K562 (cell line): ENCODE measurements at regions not wholly inside any gene's neighbourhood (a gene's known extent, or its start where the extent isn't known, plus 50 kb on each side); places are given as distances from the start of the nearest gene placed in this dataset.

Experiments
- ATAC-seq: fragments of 200-7000 bp; cut with Tn5 transposase; 3 replicates; pipeline ENCODE4 v1.9.1; 2020; ENCODE audit warnings: moderate library complexity
- BruUV-seq: library from RNA; stranded (reverse); fragments of 400-500 nt; replicated peaks from 2 replicates; lab custom pipeline; 2021; lab: Mats Ljungman, UMichigan
- CTCF ChIA-PET: fragments of 300-600 bp; formaldehyde crosslinking; extraction: SDS; loops from one replicate; lab custom pipeline; 2021; ENCODE audit warnings: low intra/inter-chr PET ratio; lab: Yijun Ruan, JAX
- POLR2A ChIA-PET: fragments of 300-600, 350-650 bp; sonication (Branson Sonifier 250); formaldehyde crosslinking; extraction: SDS; loops from one replicate; lab custom pipeline; 2021; ENCODE audit warnings: antibody characterized with exemption, inconsistent platforms; lab: Yijun Ruan, JAX
- DNase-seq, 4 experiments: peaks; one replicate each; pipeline versions ENCODE4 v3.0.0 to v3.0.0-alpha.2; 2011 to 2018; ENCODE audit warnings: low spot score in 3 of 4, mixed read lengths in 3 of 4; ENCODE audit errors: extremely low read depth in 1 of 4
- FAIRE-seq: peaks from 2 replicates; lab custom pipeline; 2011; peaks lifted over from hg19 to GRCh38; lab: Jason Lieb, UNC
- H2AFZ ChIP-seq: 2 replicates; pipeline ENCODE4 v1.6.0; 2011; ENCODE audit warnings: low read depth, low read length, control low read depth, inconsistent platforms
- H3K27ac ChIP-seq: fragments of 200-600 bp; 3 replicates; pipeline ENCODE4 v1.8.0; 2011; ENCODE audit warnings: low read depth, mild to moderate bottlenecking, control low read depth, inconsistent platforms, low read length, moderate library complexity, mixed read lengths; ENCODE audit errors: extremely low read depth
- H3K27me3 ChIP-seq, 2 experiments: fragments of 300-600 bp in 1 of 2; 2 replicates in 1 of 2; 3 replicates in 1 of 2; pipeline versions ENCODE4 v1.6.0 to v1.8.0; 2011; ENCODE audit warnings: inconsistent platforms in 2 of 2, low read length in 2 of 2, mild to moderate bottlenecking in 1 of 2, mixed read lengths in 1 of 2, moderate library complexity in 1 of 2; ENCODE audit not compliant: control insufficient read depth in 2 of 2, insufficient read depth in 2 of 2
- H3K36me3 ChIP-seq: fragments of 300-600 bp; 3 replicates; pipeline ENCODE4 v1.8.0; 2011; ENCODE audit warnings: mild to moderate bottlenecking, low read length, inconsistent platforms; ENCODE audit not compliant: control insufficient read depth, insufficient read depth
- H3K4me1 ChIP-seq, 2 experiments: fragments of 200-600 bp in 1 of 2; replicated peaks in 1 of 2; 2 replicates in 1 of 2; 3 replicates in 1 of 2; pipeline versions ENCODE4 v1.5.1 to v1.8.0; 2011; ENCODE audit warnings: inconsistent platforms in 2 of 2, low read length in 2 of 2, mild to moderate bottlenecking in 1 of 2, mixed read lengths in 1 of 2, moderate library complexity in 1 of 2; ENCODE audit not compliant: control insufficient read depth in 2 of 2, insufficient read depth in 2 of 2
- H3K4me2 ChIP-seq: 2 replicates; pipeline ENCODE4 v1.6.1; 2011; ENCODE audit warnings: low read length, control low read depth, inconsistent platforms, mixed read lengths; ENCODE audit not compliant: insufficient read depth
- H3K4me3 ChIP-seq: fragments of 200-600 bp; sonication (generic), shearing (Covaris generic); 2 replicates; pipeline ENCODE4 v1.5.1; 2016; ENCODE audit warnings: control low read depth, inconsistent platforms
- H3K79me2 ChIP-seq: fragments of 200-600 bp; 3 replicates; pipeline ENCODE4 v1.8.0; 2011; ENCODE audit warnings: low read length, inconsistent platforms; ENCODE audit not compliant: control insufficient read depth, insufficient read depth
- H3K9ac ChIP-seq, 2 experiments: 2 replicates each; pipeline versions ENCODE4 v1.6.0 to v1.6.1; 2011; ENCODE audit warnings: low read depth in 2 of 2, low read length in 2 of 2, control low read depth in 1 of 2, inconsistent platforms in 1 of 2, mild to moderate bottlenecking in 1 of 2, mixed read lengths in 1 of 2; ENCODE audit not compliant: insufficient read depth in 1 of 2
- H3K9me1 ChIP-seq: one replicate; pipeline ENCODE4 v1.6.0; 2011; ENCODE audit warnings: inconsistent platforms, mild to moderate bottlenecking, low read length, moderate library complexity; ENCODE audit not compliant: control insufficient read depth, insufficient read depth
- H3K9me3 ChIP-seq: replicated peaks from 2 replicates; pipeline ENCODE4 v1.5.1; 2011; ENCODE audit warnings: low read depth, low read length, inconsistent platforms; ENCODE audit not compliant: control insufficient read depth, insufficient read depth
- H4K20me1 ChIP-seq: replicated peaks from 2 replicates; pipeline ENCODE4 v1.6.1; 2011; ENCODE audit warnings: low read length, inconsistent platforms, mixed read lengths; ENCODE audit not compliant: control insufficient read depth, insufficient read depth
- COPS2 ChIP-seq: fragments of 450-650 bp; conservative IDR thresholded peaks from 2 replicates; pipeline ENCODE4 v1.6.1; 2016; ENCODE audit warnings: mild to moderate bottlenecking, moderate library complexity
- FOXP4 ChIP-seq: sonication (generic); formaldehyde crosslinking; IDR thresholded peaks from 2 replicates; pipeline ENCODE4 v1.8.0; 2022; ENCODE audit warnings: mild to moderate bottlenecking, missing genetic modification reagents, borderline replicate concordance
- MIER1 ChIP-seq: fragments of 450-650 bp; IDR thresholded peaks from 2 replicates; pipeline ENCODE4 v1.6.1; 2016; ENCODE audit warnings: antibody characterized with exemption, mild to moderate bottlenecking, low read depth
- SRSF3 ChIP-seq: fragments of 200-400 bp; formaldehyde crosslinking; IDR thresholded peaks from 2 replicates; pipeline ENCODE4 v1.6.1; 2016; ENCODE audit warnings: mild to moderate bottlenecking, low read length, moderate library complexity; ENCODE audit not compliant: insufficient read depth
- ZNF143 ChIP-seq: sonication (generic); formaldehyde crosslinking; IDR thresholded peaks from 2 replicates; pipeline ENCODE4 v1.9.0; 2022; ENCODE audit warnings: mild to moderate bottlenecking, missing genetic modification reagents
- ZNF316 ChIP-seq: fragments of 450-650 bp; IDR thresholded peaks from 2 replicates; pipeline ENCODE4 v1.6.1; 2016
- ZNF347 ChIP-seq: fragments of 450-650 bp; formaldehyde crosslinking; IDR thresholded peaks from 2 replicates; pipeline ENCODE4 v1.4.0; 2020; ENCODE audit warnings: low read depth, mild to moderate bottlenecking, moderate library complexity
- WGBS: fragments of 100-300 bp; shearing (Covaris generic); methylation state at CpG from one replicate; pipeline ENCODE4 v1.1.6; 2016; ENCODE audit warnings: low coverage, mixed read lengths; ENCODE audit not compliant: insufficient coverage; ENCODE audit errors: missing lambda C conversion rate; 5-methylcytosine and 5-hydroxymethylcytosine counted together
- in situ Hi-C: fragments of 300-500 bp; cut with MboI; formaldehyde crosslinking; loops from 4 replicates; pipeline ENCODE4 v1.15.0; 2018; ENCODE audit warnings: inconsistent platforms, mixed read lengths
- intact Hi-C: fragments of 100-400 bp; cut with micrococcal nuclease; formaldehyde crosslinking; loops from 2 replicates; pipeline ENCODE4 v1.14.2; 2022
- TF ChIP-seq, protein P1 (sequence below): fragments of 450-650 bp; IDR thresholded peaks from 2 replicates; pipeline ENCODE4 v1.6.1; 2018; ENCODE audit not compliant: partially characterized antibody
- TF ChIP-seq, protein P2 (sequence below), 2 experiments: fragments of 450-650 bp in 1 of 2; IDR thresholded peaks; 2 replicates each; pipeline ENCODE4 v1.6.1; 2011 to 2017; ENCODE audit warnings: low read depth in 2 of 2, antibody characterized with exemption in 1 of 2, borderline replicate concordance in 1 of 2, low read length in 1 of 2, mild to moderate bottlenecking in 1 of 2, mixed read lengths in 1 of 2; ENCODE audit not compliant: control insufficient read depth in 1 of 2

DNA sequence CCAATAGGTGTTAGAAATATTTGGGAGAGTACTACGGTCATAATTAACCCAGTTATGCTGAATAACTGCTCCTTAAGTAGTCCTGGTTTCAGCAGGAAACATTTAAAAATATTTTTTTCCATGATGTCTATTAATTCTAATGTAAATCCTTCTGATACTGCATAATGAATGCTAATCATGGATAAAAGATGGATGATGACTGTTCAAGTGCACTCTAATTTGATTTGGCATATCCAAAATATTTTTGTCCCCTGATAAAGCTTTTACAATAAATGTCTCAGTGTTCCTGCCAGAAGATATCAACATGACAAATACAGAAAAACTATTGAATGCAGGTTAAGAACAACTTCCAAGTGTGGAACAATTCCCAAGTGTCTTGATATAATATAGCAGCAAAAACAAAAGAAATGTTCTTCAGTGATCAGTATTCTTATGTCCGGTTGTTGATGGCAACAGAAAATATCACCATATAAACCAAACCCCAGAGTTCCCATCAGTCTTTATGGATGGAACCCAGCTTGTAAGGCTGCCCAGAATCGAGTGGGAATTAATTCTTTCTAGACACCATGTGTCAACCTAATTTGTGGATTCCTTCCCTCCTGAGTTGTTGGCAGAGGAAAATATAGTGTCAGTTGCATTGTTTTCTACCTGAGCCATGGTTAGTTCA is 205.4 kb upstream of the GK2 start:
- Histone ChIP-seq H3K9me1 (no peaks in the 10 kb centered on the region), H3K4me1 (no peaks in the 10 kb centered on the region), H3K9me3 (no peaks in the 10 kb centered on the region), H3K27ac (no peak overlapping the region), H3K9ac (no peak overlapping the region), H4K20me1 (no peaks in the 10 kb centered on the region), H2AFZ (no peak overlapping the region), H3K36me3 (no peaks in the 10 kb centered on the region), H3K27me3 (no peaks in the 10 kb centered on the region), H3K4me2 (no peak overlapping the region), H3K4me3 (no peak overlapping the region), H3K79me2 (no peaks in the 10 kb centered on the region)
- POLR2A ChIA-PET, result no interaction called here
- ATAC-seq (no peak), DNase-seq (no peak), FAIRE-seq (no peak)
- no TSS peak for BruUV-seq
- 24% methylated on average over 3 of the region's 3 CpGs for WGBS
- in situ Hi-C loops (no loop called here), intact Hi-C loops (no loop called here)
- CTCF ChIA-PET, result no interaction called here
- TF ChIP-seq MIER1 (no peak), COPS2 (no peak), FOXP4 (no peak), SRSF3 (no peak), ZNF316 (no peak), ZNF347 (CRISPR knock-in tag) (no peak), ZNF143 (CRISPR knock-in tag) (no peak)
- TF ChIP-seq, protein P1, sequence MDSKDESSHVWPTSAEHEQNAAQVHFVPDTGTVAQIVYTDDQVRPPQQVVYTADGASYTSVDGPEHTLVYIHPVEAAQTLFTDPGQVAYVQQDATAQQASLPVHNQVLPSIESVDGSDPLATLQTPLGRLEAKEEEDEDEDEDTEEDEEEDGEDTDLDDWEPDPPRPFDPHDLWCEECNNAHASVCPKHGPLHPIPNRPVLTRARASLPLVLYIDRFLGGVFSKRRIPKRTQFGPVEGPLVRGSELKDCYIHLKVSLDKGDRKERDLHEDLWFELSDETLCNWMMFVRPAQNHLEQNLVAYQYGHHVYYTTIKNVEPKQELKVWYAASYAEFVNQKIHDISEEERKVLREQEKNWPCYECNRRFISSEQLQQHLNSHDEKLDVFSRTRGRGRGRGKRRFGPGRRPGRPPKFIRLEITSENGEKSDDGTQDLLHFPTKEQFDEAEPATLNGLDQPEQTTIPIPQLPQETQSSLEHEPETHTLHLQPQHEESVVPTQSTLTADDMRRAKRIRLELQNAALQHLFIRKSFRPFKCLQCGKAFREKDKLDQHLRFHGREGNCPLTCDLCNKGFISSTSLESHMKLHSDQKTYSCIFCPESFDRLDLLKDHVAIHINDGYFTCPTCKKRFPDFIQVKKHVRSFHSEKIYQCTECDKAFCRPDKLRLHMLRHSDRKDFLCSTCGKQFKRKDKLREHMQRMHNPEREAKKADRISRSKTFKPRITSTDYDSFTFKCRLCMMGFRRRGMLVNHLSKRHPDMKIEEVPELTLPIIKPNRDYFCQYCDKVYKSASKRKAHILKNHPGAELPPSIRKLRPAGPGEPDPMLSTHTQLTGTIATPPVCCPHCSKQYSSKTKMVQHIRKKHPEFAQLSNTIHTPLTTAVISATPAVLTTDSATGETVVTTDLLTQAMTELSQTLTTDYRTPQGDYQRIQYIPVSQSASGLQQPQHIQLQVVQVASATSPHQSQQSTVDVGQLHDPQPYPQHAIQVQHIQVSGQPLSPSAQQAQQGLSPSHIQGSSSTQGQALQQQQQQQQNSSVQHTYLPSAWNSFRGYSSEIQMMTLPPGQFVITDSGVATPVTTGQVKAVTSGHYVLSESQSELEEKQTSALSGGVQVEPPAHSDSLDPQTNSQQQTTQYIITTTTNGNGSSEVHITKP, result no peak
- TF ChIP-seq, protein P2, sequence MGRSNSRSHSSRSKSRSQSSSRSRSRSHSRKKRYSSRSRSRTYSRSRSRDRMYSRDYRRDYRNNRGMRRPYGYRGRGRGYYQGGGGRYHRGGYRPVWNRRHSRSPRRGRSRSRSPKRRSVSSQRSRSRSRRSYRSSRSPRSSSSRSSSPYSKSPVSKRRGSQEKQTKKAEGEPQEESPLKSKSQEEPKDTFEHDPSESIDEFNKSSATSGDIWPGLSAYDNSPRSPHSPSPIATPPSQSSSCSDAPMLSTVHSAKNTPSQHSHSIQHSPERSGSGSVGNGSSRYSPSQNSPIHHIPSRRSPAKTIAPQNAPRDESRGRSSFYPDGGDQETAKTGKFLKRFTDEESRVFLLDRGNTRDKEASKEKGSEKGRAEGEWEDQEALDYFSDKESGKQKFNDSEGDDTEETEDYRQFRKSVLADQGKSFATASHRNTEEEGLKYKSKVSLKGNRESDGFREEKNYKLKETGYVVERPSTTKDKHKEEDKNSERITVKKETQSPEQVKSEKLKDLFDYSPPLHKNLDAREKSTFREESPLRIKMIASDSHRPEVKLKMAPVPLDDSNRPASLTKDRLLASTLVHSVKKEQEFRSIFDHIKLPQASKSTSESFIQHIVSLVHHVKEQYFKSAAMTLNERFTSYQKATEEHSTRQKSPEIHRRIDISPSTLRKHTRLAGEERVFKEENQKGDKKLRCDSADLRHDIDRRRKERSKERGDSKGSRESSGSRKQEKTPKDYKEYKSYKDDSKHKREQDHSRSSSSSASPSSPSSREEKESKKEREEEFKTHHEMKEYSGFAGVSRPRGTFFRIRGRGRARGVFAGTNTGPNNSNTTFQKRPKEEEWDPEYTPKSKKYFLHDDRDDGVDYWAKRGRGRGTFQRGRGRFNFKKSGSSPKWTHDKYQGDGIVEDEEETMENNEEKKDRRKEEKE (IDR thresholded peaks at IDR 0.05; ENCODE audit: borderline replicate concordance in 1 of 2, control insufficient read depth in 1 of 2, low read depth in 2 of 2, low read length in 1 of 2), result no peak
